Stimulated activated CD4-positive, alpha-beta T cell treated with anti-CD3 and anti-CD28 coated beads, Interleukin-15, amount 100 ng/mL, for 24 hours (primary cell): ENCODE measurements at regions not wholly inside any gene's neighbourhood (a gene's known extent, or its start where the extent isn't known, plus 50 kb on each side); places are given as distances from the start of the nearest gene placed in this dataset.

Source experiments
- DNase-seq: peaks from one replicate; pipeline ENCODE4 v3.0.0-alpha.2; 2020

- no peak for DNase-seq
Observed at GRCh38 chr16:64638766-64639165, 483.1 kb downstream of the CDH11 start.

GRCh38 chr16:64629622-64630021, 492.2 kb downstream of the CDH11 start:
- no peak for DNase-seq

GRCh38 chr16:64627781-64628180, 494.1 kb downstream of the CDH11 start:
- DNase-seq: no peak

- DNase-seq: no peak
Observed at GRCh38 chr16:64627288-64627687, 494.6 kb downstream of the CDH11 start.

GRCh38 chr16:64626776-64627175, 495.1 kb downstream of the CDH11 start:
- DNase-seq: no peak

GRCh38 chr16:64621616-64622015, 500.2 kb downstream of the CDH11 start:
- no peak for DNase-seq

- no peak for DNase-seq
Observed at GRCh38 chr16:64617836-64618476, 503.9 kb downstream of the CDH11 start.

GRCh38 chr16:64615630-64616280, 506.1 kb downstream of the CDH11 start:
- no peak for DNase-seq

GRCh38 chr16:64596196-64596595, 525.7 kb downstream of the CDH11 start:
- DNase-seq: no peak

GRCh38 chr16:64590513-64590912, 531.4 kb downstream of the CDH11 start:
- no peak for DNase-seq

- DNase-seq: no peak
Observed at GRCh38 chr16:64589836-64590235, 532.0 kb downstream of the CDH11 start.

- DNase-seq: no peak
Observed at GRCh38 chr16:64586781-64587180, 535.1 kb downstream of the CDH11 start.

GRCh38 chr16:64585367-64585766, 536.5 kb downstream of the CDH11 start:
- no peak for DNase-seq

GRCh38 chr16:64580558-64580957, 541.3 kb downstream of the CDH11 start:
- DNase-seq: no peak

- no peak for DNase-seq
Observed at GRCh38 chr16:64579712-64580111, 542.2 kb downstream of the CDH11 start.

- DNase-seq: no peak
Observed at GRCh38 chr16:64545768-64546167, 576.1 kb downstream of the CDH11 start.

GRCh38 chr16:64544859-64545258, 577.0 kb downstream of the CDH11 start:
- DNase-seq: no peak

- no peak for DNase-seq
Observed at GRCh38 chr16:64543441-64543840, 578.4 kb downstream of the CDH11 start.

GRCh38 chr16:64543031-64543430, 578.8 kb downstream of the CDH11 start:
- no peak for DNase-seq

GRCh38 chr16:64542152-64542551, 579.7 kb downstream of the CDH11 start:
- DNase-seq: no peak

GRCh38 chr16:64541621-64542020, 580.2 kb downstream of the CDH11 start:
- no peak for DNase-seq

- DNase-seq: no peak
Observed at GRCh38 chr16:64540434-64540833, 581.4 kb downstream of the CDH11 start.

GRCh38 chr16:64539811-64540371, 582.0 kb downstream of the CDH11 start:
- DNase-seq: no peak

GRCh38 chr16:64534180-64534780, 587.6 kb downstream of the CDH11 start:
- no peak for DNase-seq
